GM12892 (cell line): ENCODE measurements at regions not wholly inside any gene's neighbourhood (a gene's known extent, or its start where the extent isn't known, plus 50 kb on each side); places are given as distances from the start of the nearest gene placed in this dataset.

Source experiments
- POLR2A ChIP-seq: IDR thresholded peaks from 2 replicates; pipeline ENCODE4 v1.6.1; 2011; ENCODE audit warnings: low read depth, low read length, control low read depth
- POLR2AphosphoS5 ChIP-seq: IDR thresholded peaks from 2 replicates; pipeline ENCODE4 v1.6.1; 2011; ENCODE audit warnings: low read depth, low read length, control low read depth
- TAF1 ChIP-seq: IDR thresholded peaks from 2 replicates; pipeline ENCODE4 v1.6.1; 2011; ENCODE audit warnings: low read depth, mild to moderate bottlenecking, control low read depth, low read length, borderline replicate concordance

GRCh38 chr13:23003446-23003845, 177.3 kb upstream of the SGCG start:
- no peak for TF ChIP-seq POLR2A
- TF ChIP-seq POLR2AphosphoS5, result no peak
- TF ChIP-seq TAF1, result no peak
